ENCODE measurements at regions not wholly inside any gene's neighbourhood (a gene's known extent, or its start where the extent isn't known, plus 50 kb on each side); places are given as distances from the start of the nearest gene placed in this dataset.

DNA sequence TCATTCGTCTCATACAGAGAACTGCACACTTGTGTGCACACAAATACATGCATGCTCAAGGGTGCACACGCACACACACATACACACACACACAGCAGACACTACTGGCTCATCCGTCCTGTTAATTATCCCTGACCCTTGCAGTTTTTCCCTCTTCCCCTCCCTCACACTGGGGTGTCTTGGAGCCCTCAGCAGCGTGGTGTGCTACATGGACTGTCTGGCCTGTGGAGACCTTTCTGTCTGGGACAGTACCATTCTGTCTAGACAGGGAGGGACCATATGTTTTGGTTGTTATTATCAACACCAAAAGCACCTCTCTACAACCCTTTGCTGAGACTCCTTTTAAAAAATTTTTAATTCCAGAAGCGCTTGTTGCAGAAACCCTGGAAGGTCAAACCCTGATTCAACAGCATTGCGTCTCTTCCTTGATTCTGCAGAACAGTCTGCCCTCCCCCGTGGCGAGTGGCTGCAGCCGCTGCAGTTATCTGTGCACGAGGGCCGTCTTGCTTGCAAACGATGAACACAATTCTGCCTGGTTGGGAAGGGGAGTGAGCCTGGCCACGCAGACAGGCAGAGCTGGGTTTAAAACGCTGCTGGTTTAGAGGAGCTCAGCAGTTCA lies 374.0 kb downstream of the IRS2 start:
- DNase-seq (no peak), ATAC-seq (peak in 1 of 2 donors; percentile 58)
- Histone ChIP-seq H3K4me3 (no peak overlapping the region), H3K4me1 (peaks cover 0 to 7% of the 10 kb centered on the region in 2 donors), H3K36me3 (no peaks in the 10 kb centered on the region), H3K9me3 (no peaks in the 10 kb centered on the region), H3K27ac (no peak overlapping the region), H3K27me3 (no peaks in the 10 kb centered on the region)
- TF ChIP-seq CTCF (IDR thresholded peaks at IDR 0.05 in 4 of 5, conservative IDR thresholded peaks at IDR 0.05 in 1 of 5) (no peak), POLR2A (IDR thresholded peaks at IDR 0.05) (no peak)
- intact Hi-C loops (cut with DNase I; ENCODE audit: low total_unique reads) = no loop called here
- in situ Hi-C loops (cut with MboI; ENCODE audit: low sequenced_read_pairs in 4 of 4) = no loop called here

DNA sequence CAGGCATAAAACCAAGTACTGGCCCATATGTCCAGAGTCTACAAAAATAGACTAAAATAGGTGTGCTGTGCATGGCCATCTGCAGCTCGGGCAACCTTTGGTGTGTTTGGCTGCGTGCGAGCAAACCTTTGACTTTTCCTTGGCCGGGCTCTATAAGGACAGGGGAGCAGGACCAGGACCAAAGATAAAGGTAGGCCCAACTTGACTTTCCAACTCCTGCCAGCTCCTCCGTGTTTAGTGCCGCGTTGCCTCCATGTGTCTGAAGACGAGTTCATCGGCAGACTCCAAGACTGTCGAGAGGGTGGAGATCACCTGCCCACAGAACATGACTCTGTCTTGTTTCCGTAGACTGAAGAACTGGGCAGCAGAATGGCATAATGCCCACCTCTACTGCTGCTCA lies 375.5 kb downstream of the IRS2 start:
- TF ChIP-seq POLR2A (IDR thresholded peaks at IDR 0.05) (no peak), CTCF (IDR thresholded peaks at IDR 0.05 in 4 of 5, conservative IDR thresholded peaks at IDR 0.05 in 1 of 5) (no peak)
- Histone ChIP-seq H3K27ac (peak overlapping the region in 1 of 4 donors; percentile 42), H3K4me1 (peaks cover 0 to 7% of the 10 kb centered on the region in 2 donors), H3K36me3 (no peaks in the 10 kb centered on the region), H3K9me3 (no peaks in the 10 kb centered on the region), H3K4me3 (no peak overlapping the region), H3K27me3 (no peaks in the 10 kb centered on the region)
- ATAC-seq (no peak), DNase-seq (no peak)
- in situ Hi-C loops (cut with MboI; ENCODE audit: low sequenced_read_pairs in 4 of 4) = no loop called here
- intact Hi-C loops (cut with DNase I; ENCODE audit: low total_unique reads) = no loop called here

GRCh38 chr13:109408591-109409382 lies 377.6 kb downstream of the IRS2 start:
- intact Hi-C loops (cut with DNase I; ENCODE audit: low total_unique reads) (no loop called here), in situ Hi-C loops (cut with MboI; ENCODE audit: low sequenced_read_pairs in 4 of 4) (no loop called here)
- DNase-seq (no peak), ATAC-seq (peak in 1 of 2 donors; percentile 40)
- Histone ChIP-seq H3K36me3 (no peaks in the 10 kb centered on the region), H3K27me3 (no peaks in the 10 kb centered on the region), H3K4me1 (peaks cover 0 to 7% of the 10 kb centered on the region in 2 donors), H3K9me3 (no peaks in the 10 kb centered on the region), H3K4me3 (no peak overlapping the region), H3K27ac (no peak overlapping the region)
- TF ChIP-seq CTCF (IDR thresholded peaks at IDR 0.05 in 4 of 5, conservative IDR thresholded peaks at IDR 0.05 in 1 of 5) = no peak
- no peak for TF ChIP-seq POLR2A (IDR thresholded peaks at IDR 0.05)

GRCh38 chr13:109406376-109406992 lies 379.9 kb downstream of the IRS2 start:
- no peaks in the 10 kb centered on the region for H3K4me1 ChIP-seq
- H3K27me3 ChIP-seq = no peaks in the 10 kb centered on the region
- H3K4me3 ChIP-seq = no peak overlapping the region
- no peak overlapping the region for H3K27ac ChIP-seq
- in situ Hi-C loops (cut with MboI; ENCODE audit: low sequenced_read_pairs in 4 of 4) (no loop called here), intact Hi-C loops (cut with DNase I; ENCODE audit: low total_unique reads) (no loop called here)
- H3K36me3 ChIP-seq = no peaks in the 10 kb centered on the region
- ATAC-seq (no peak), DNase-seq (no peak)
- TF ChIP-seq CTCF (IDR thresholded peaks at IDR 0.05 in 4 of 5, conservative IDR thresholded peaks at IDR 0.05 in 1 of 5) (no peak), POLR2A (IDR thresholded peaks at IDR 0.05) (no peak)
- no peaks in the 10 kb centered on the region for H3K9me3 ChIP-seq

All from gastrocnemius medialis (tissue), 4 donors.